Astrocyte of the spinal cord (primary cell): ENCODE measurements at regions not wholly inside any gene's neighbourhood (a gene's known extent, or its start where the extent isn't known, plus 50 kb on each side); places are given as distances from the start of the nearest gene placed in this dataset.

Experiments
- DNase-seq: peaks from one replicate; pipeline ENCODE4 v3.0.0; 2011; ENCODE audit warnings: low read depth, low spot score
- H3K4me3 ChIP-seq: 2 replicates; pipeline ENCODE4 v1.5.1; 2011; ENCODE audit warnings: low read depth, mild to moderate bottlenecking, low read length, moderate library complexity
- CTCF ChIP-seq: IDR thresholded peaks from 2 replicates; pipeline ENCODE4 v1.5.1; 2012; ENCODE audit warnings: low read depth, mild to moderate bottlenecking, low read length, inconsistent platforms
- in situ Hi-C: cut with HindIII; loops from 2 replicates; pipeline ENCODE4 v1.10.0; 2017; ENCODE audit warnings: low sequenced_read_pairs

DNA sequence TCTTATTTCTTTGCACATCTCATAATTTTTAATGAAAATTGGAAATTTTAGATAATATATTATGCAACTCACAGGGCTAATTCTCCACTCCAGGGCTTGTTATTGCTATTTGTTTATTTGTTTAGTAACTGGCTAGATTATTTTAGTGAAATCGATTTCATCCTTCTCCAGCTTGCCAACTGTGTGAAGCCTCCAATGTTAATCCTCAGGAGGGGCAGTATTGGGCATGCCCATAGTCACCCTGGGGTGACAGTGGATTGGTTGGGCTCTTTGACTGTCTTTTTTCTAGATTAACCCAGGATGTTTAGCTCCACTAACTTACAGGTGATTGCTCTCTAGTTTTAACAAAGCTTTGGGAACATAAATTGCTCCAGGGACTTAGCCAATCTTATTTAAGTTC is 450.1 kb downstream of the BMP2 start:
- no peak for TF ChIP-seq CTCF
- in situ Hi-C loops: no loop called here
- DNase-seq: no peak
- no peak overlapping the region for H3K4me3 ChIP-seq

GRCh38 chr20:7220755-7221154 is 453.3 kb downstream of the BMP2 start:
- H3K4me3 ChIP-seq: no peak overlapping the region
- in situ Hi-C loops: no loop called here
- DNase-seq: no peak
- TF ChIP-seq CTCF: no peak

DNA sequence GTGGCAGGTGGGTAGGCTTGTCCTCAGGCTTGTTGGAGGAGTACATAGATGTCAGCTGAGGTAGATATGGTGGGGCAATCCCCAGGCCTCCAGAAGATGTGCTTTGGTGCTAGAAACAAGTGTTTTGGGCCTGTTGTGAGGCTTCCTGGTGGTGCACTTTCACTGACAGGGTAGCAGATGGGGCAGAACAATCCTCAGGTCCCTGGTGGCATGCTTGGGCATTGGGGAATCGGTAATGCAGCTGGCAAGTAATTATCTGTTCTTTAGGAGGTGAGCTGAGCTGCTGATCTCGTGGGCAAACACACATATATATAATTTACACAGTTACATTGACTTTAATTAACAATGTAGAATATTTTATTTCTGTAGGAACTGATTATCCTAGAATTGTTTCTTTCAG is 458.7 kb downstream of the BMP2 start:
- TF ChIP-seq CTCF: no peak
- in situ Hi-C loops: no loop called here
- no peak for DNase-seq
- H3K4me3 ChIP-seq: no peak overlapping the region

- no peak for DNase-seq
- TF ChIP-seq CTCF: no peak
- in situ Hi-C loops: no loop called here
- no peak overlapping the region for H3K4me3 ChIP-seq
Observed at GRCh38 chr20:7231303-7231702, 463.8 kb downstream of the BMP2 start.

- H3K4me3 ChIP-seq: no peak overlapping the region
- no peak for DNase-seq
- in situ Hi-C loops: no loop called here
- no peak for TF ChIP-seq CTCF
Observed at GRCh38 chr20:7232796-7233195, 465.3 kb downstream of the BMP2 start.

GRCh38 chr20:7237251-7237650 is 469.8 kb downstream of the BMP2 start:
- no peak for DNase-seq
- in situ Hi-C loops: no loop called here
- TF ChIP-seq CTCF: no peak
- no peak overlapping the region for H3K4me3 ChIP-seq

- no peak overlapping the region for H3K4me3 ChIP-seq
- TF ChIP-seq CTCF: no peak
- in situ Hi-C loops: no loop called here
- DNase-seq: no peak
Observed at GRCh38 chr20:7240490-7240889, 473.0 kb downstream of the BMP2 start.
